ENCODE measurements at regions not wholly inside any gene's neighbourhood (a gene's known extent, or its start where the extent isn't known, plus 50 kb on each side); places are given as distances from the start of the nearest gene placed in this dataset.

DNA sequence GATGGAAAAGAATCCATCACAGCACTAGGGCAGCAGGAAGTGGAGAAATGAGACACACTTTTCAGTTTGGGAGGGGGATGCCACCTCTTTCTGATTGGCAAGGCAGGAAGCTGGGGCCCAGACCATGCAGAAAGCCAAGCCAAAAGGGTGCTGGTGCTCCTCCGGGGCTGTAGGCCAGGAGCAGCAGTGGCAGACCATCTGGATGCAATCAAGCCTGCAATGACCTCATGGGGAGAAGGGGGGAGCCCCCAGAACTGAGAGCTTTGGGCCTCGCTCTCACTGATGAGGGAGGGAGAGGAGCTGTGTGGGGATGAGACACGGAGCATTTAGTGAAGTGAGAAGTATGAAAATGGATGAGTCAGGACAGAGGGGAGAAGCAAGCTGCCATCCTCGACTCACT is 141.3 kb upstream of the NALF2 start:
- TF ChIP-seq, protein P1, sequence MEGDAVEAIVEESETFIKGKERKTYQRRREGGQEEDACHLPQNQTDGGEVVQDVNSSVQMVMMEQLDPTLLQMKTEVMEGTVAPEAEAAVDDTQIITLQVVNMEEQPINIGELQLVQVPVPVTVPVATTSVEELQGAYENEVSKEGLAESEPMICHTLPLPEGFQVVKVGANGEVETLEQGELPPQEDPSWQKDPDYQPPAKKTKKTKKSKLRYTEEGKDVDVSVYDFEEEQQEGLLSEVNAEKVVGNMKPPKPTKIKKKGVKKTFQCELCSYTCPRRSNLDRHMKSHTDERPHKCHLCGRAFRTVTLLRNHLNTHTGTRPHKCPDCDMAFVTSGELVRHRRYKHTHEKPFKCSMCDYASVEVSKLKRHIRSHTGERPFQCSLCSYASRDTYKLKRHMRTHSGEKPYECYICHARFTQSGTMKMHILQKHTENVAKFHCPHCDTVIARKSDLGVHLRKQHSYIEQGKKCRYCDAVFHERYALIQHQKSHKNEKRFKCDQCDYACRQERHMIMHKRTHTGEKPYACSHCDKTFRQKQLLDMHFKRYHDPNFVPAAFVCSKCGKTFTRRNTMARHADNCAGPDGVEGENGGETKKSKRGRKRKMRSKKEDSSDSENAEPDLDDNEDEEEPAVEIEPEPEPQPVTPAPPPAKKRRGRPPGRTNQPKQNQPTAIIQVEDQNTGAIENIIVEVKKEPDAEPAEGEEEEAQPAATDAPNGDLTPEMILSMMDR (IDR thresholded peaks at IDR 0.05; ENCODE audit: insufficient read depth, low read length, severe bottlenecking): no peak
- DNase-seq (ENCODE audit: low read depth) (no peak), FAIRE-seq (no peak)
- no peak overlapping the region for H3K4me3 ChIP-seq (ENCODE audit: low read depth, low read length)
- H3K36me3 ChIP-seq (ENCODE audit: control insufficient read depth, insufficient read depth, low read length): no peaks in the 10 kb centered on the region
- no peaks in the 10 kb centered on the region for H3K27me3 ChIP-seq (ENCODE audit: control insufficient read depth, insufficient read depth, low read length)

DNA sequence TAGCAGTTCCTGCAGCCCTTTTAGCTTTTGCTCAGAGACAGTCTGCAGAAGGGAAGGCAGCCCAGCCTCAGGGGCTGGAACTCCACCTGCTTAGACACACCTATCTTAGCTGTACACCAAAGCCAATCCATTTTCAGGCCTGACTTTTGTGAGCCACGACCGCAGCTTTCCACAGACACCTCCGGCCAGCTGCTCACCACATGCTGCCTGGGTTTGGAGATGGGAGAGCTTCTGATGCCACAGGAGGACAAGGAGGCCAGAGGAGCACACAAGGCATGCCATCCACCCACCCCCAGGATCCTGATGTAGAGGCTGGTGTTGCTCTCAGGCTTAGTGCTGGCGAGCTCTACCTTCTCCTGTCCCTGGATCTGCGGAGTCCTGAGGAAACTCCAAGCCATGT is 141.8 kb upstream of the NALF2 start:
- no peak overlapping the region for H3K4me3 ChIP-seq (ENCODE audit: low read depth, low read length)
- no peak for FAIRE-seq
- TF ChIP-seq, protein P1 (IDR thresholded peaks at IDR 0.05; ENCODE audit: insufficient read depth, low read length, severe bottlenecking): no peak
- no peaks in the 10 kb centered on the region for H3K27me3 ChIP-seq (ENCODE audit: control insufficient read depth, insufficient read depth, low read length)
- no peaks in the 10 kb centered on the region for H3K36me3 ChIP-seq (ENCODE audit: control insufficient read depth, insufficient read depth, low read length)
- no peak for DNase-seq (ENCODE audit: low read depth)

DNA sequence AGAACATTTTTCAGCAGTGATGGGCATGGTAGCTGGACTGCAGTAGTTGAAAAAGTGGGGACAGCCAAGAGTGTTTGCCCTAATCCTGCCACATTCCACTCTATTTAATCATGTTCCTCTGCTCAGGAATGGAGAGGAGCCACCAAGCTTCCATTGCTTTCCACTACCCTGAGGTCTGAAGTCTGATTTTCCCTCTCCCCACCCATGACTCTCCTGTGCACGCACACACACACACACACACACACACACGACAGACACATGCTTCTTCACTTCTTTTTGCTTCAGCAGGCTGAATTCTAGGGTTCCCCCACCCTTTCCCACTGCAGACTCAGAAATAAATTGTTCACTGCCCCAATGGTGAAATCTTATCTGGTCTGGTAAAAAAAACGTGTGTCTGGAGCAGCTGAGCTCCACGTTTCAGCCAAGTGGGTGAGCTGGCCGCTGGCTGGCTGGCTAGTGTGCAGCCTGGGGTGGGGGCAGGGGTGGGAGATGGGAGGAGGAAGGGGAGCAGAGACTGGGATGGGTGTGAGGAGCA is 142.7 kb upstream of the NALF2 start:
- peak; percentile 41 for DNase-seq (ENCODE audit: low read depth)
- Histone ChIP-seq H3K27me3 (ENCODE audit: control insufficient read depth, insufficient read depth, low read length) (no peaks in the 10 kb centered on the region), H3K4me3 (ENCODE audit: low read depth, low read length) (no peak overlapping the region), H3K36me3 (ENCODE audit: control insufficient read depth, insufficient read depth, low read length) (no peaks in the 10 kb centered on the region)
- TF ChIP-seq, protein P1 (IDR thresholded peaks at IDR 0.05; ENCODE audit: insufficient read depth, low read length, severe bottlenecking): no peak
- no peak for FAIRE-seq

DNA sequence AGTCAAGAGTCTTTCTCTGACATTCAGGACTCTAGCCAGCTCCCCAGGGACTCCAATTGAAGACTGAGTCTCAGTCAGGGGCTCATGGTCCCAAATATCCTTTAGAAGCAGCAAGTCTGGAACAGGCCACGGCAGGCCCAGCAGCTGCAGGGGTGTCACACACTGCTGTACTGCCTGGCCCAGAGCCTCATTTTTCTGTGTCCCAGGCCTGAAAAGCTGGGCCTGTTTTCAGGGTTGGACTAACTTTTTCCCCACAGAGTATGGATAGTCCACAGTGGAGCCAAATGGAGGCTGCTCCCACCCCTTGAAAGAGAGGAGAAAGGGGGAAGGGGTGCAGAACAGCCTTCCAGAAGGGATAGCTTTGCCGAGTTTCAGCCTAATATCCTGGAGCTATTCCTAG is 146.8 kb upstream of the NALF2 start:
- H3K4me3 ChIP-seq (ENCODE audit: low read depth, low read length): no peak overlapping the region
- FAIRE-seq: no peak

DNA sequence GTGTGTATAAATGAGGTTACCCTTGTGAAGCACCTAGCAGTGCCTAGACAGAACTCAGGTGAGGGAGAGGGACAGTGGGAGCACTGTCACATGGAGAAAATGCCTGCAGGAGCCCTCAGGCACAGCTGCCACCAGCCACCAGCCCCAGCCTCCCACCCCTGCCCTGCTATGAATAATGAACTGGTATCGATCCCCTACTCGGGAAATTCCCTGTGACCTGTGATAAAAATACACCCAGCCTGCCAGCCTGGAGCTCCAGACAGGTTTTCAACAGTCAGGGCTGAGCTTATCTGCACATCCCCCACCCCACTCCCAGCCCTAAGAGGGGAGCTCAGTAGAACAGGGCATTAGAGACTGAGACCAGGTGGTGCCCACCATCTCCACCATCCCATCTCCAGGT is 159.6 kb upstream of the PJA1 start:
- DNase-seq (ENCODE audit: low read depth) (no peak), FAIRE-seq (no peak)
- TF ChIP-seq, protein P1 (IDR thresholded peaks at IDR 0.05; ENCODE audit: insufficient read depth, low read length, severe bottlenecking): no peak

More for the DNA sequence above, 146.8 kb upstream of the NALF2 start:
- Histone ChIP-seq H3K27me3 (ENCODE audit: control insufficient read depth, insufficient read depth, low read length) (no peaks in the 10 kb centered on the region), H3K36me3 (ENCODE audit: control insufficient read depth, insufficient read depth, low read length) (no peaks in the 10 kb centered on the region)
- peak; percentile 5 for DNase-seq (ENCODE audit: low read depth)
- TF ChIP-seq, protein P1 (IDR thresholded peaks at IDR 0.05; ENCODE audit: insufficient read depth, low read length, severe bottlenecking): no peak

More for the DNA sequence above, 159.6 kb upstream of the PJA1 start:
- Histone ChIP-seq H3K27me3 (ENCODE audit: control insufficient read depth, insufficient read depth, low read length) (no peaks in the 10 kb centered on the region), H3K36me3 (ENCODE audit: control insufficient read depth, insufficient read depth, low read length) (no peaks in the 10 kb centered on the region), H3K4me3 (ENCODE audit: low read depth, low read length) (no peak overlapping the region)
